A549 (cell line): ENCODE measurements at regions not wholly inside any gene's neighbourhood (a gene's known extent, or its start where the extent isn't known, plus 50 kb on each side); places are given as distances from the start of the nearest gene placed in this dataset.

Source experiments
- CTCF ChIP-seq: fragments of >200 bp; sonication (Bioruptor Twin); formaldehyde crosslinking; IDR thresholded peaks from 3 replicates; pipeline ENCODE4 v1.5.1; 2016
- HMGXB4 ChIP-seq: fragments of 250-450 bp; sonication (Bioruptor Pico); IDR thresholded peaks from 2 replicates; pipeline ENCODE4 v1.5.0; 2021; ENCODE audit warnings: mild to moderate bottlenecking, moderate library complexity, borderline replicate concordance

- TF ChIP-seq HMGXB4 (no peak), CTCF (no peak)
These were observed 92.0 kb downstream of the TMPRSS5 start for GRCh38 chr11:113614097-113614496.
